CD14-positive monocyte (primary cell): ENCODE measurements at regions not wholly inside any gene's neighbourhood (a gene's known extent, or its start where the extent isn't known, plus 50 kb on each side); places are given as distances from the start of the nearest gene placed in this dataset.

ENCODE experiments used
- DNase-seq, 3 donors: peaks; one replicate each; pipeline ENCODE4 v3.0.0-alpha.2; 2011 to 2022
- H2AFZ ChIP-seq: 2 replicates; pipeline ENCODE4 v1.6.0; 2012; ENCODE audit warnings: mild to moderate bottlenecking, low read depth, low read length, inconsistent platforms; ENCODE audit not compliant: insufficient read depth, poor library complexity, severe bottlenecking
- H3K27ac ChIP-seq, 2 donors: 1 replicate in 1 of 2; 2 replicates in 1 of 2; pipeline ENCODE4 v1.5.1; 2012 to 2013; ENCODE audit warnings: low read length in 2 of 2, control low read depth in 1 of 2, inconsistent platforms in 1 of 2, low read depth in 1 of 2, mild to moderate bottlenecking in 1 of 2
- H3K27me3 ChIP-seq, 2 donors: one replicate each; pipeline versions ENCODE4 v1.6.0 to v1.6.1; 2011 to 2013; ENCODE audit warnings: low read length in 2 of 2; ENCODE audit not compliant: control insufficient read depth in 2 of 2, insufficient read depth in 2 of 2
- H3K36me3 ChIP-seq, 2 donors: replicated peaks in 1 of 2; 1 replicate in 1 of 2; 2 replicates in 1 of 2; pipeline versions ENCODE4 v1.5.1 to v1.6.1; 2012 to 2013; ENCODE audit warnings: low read length in 2 of 2, control low read depth in 1 of 2, inconsistent platforms in 1 of 2, mild to moderate bottlenecking in 1 of 2; ENCODE audit not compliant: insufficient read depth in 2 of 2, control insufficient read depth in 1 of 2
- H3K4me1 ChIP-seq, 2 donors: 1 replicate in 1 of 2; 2 replicates in 1 of 2; pipeline versions ENCODE4 v1.5.1 to v1.6.1; 2012 to 2013; ENCODE audit warnings: low read length in 2 of 2, control low read depth in 1 of 2, inconsistent platforms in 1 of 2, mild to moderate bottlenecking in 1 of 2, moderate library complexity in 1 of 2; ENCODE audit not compliant: insufficient read depth in 2 of 2, control insufficient read depth in 1 of 2
- H3K4me2 ChIP-seq: replicated peaks from 2 replicates; pipeline ENCODE3; 2012; ENCODE audit warnings: low read length, moderate library complexity, mild to moderate bottlenecking; ENCODE audit not compliant: poor library complexity, severe bottlenecking; ENCODE audit errors: extremely low read depth
- H3K4me3 ChIP-seq, 3 experiments: fragments of 200-600 bp in 1 of 3; sonication (generic) in 1 of 3; replicated peaks in 1 of 3; 1 replicate in 2 of 3; 2 replicates in 1 of 3; pipeline ENCODE4 v1.5.1; 2011 to 2013; ENCODE audit warnings: low read length in 3 of 3, mild to moderate bottlenecking in 3 of 3, control low read depth in 2 of 3, low read depth in 2 of 3, inconsistent platforms in 1 of 3, moderate library complexity in 1 of 3
- H3K79me2 ChIP-seq: 2 replicates; pipeline ENCODE4 v1.6.0; 2012; ENCODE audit warnings: mild to moderate bottlenecking, control low read depth, inconsistent platforms, low read length, moderate library complexity; ENCODE audit not compliant: insufficient read depth
- H3K9ac ChIP-seq: 2 replicates; pipeline ENCODE4 v1.6.0; 2017; ENCODE audit warnings: low read length, mild to moderate bottlenecking; ENCODE audit not compliant: insufficient read depth, poor library complexity, severe bottlenecking
- H3K9me3 ChIP-seq, 2 donors: replicated peaks in 1 of 2; 1 replicate in 1 of 2; 2 replicates in 1 of 2; pipeline versions ENCODE4 v1.5.1 to v1.6.1; 2012 to 2013; ENCODE audit warnings: low read length in 2 of 2, control low read depth in 1 of 2; ENCODE audit not compliant: control insufficient read depth in 1 of 2, insufficient read depth in 1 of 2
- H4K20me1 ChIP-seq: 2 replicates; pipeline ENCODE4 v1.6.0; 2012; ENCODE audit warnings: mild to moderate bottlenecking, low read length, control low read depth, moderate library complexity; ENCODE audit not compliant: insufficient read depth
- H3K27ac Mint-ChIP-seq, 7 donors: one replicate each; pipeline ENCODE4 v1.8.0; 2020; ENCODE audit warnings: mild to moderate bottlenecking in 7 of 7, mixed read lengths in 7 of 7, moderate library complexity in 6 of 7, inconsistent platforms in 2 of 7
- H3K27me3 Mint-ChIP-seq, 3 donors: one replicate each; pipeline ENCODE4 v1.8.0; 2021 to 2022; ENCODE audit warnings: low read depth in 3 of 3, mild to moderate bottlenecking in 3 of 3, mixed read lengths in 3 of 3, moderate library complexity in 3 of 3, inconsistent platforms in 1 of 3
- H3K36me3 Mint-ChIP-seq, 2 donors: one replicate each; pipeline ENCODE4 v1.8.0; 2020; ENCODE audit warnings: mixed read lengths in 2 of 2, inconsistent platforms in 1 of 2, mild to moderate bottlenecking in 1 of 2
- H3K4me1 Mint-ChIP-seq: one replicate; pipeline ENCODE4 v1.8.0; 2020; ENCODE audit warnings: mild to moderate bottlenecking, mixed read lengths
- H3K4me3 Mint-ChIP-seq, 2 donors: one replicate each; pipeline ENCODE4 v1.8.0; 2020; ENCODE audit warnings: mild to moderate bottlenecking in 2 of 2, mixed read lengths in 2 of 2, moderate library complexity in 1 of 2
- H3K9me3 Mint-ChIP-seq, 7 donors: one replicate each; pipeline ENCODE4 v1.8.0; 2020 to 2022; ENCODE audit warnings: mixed read lengths in 7 of 7, mild to moderate bottlenecking in 6 of 7, moderate library complexity in 6 of 7, inconsistent platforms in 2 of 7
- CTCF ChIP-seq: fragments of 200-600 bp; IDR thresholded peaks from one replicate; pipeline ENCODE4 v1.8.0; 2022; ENCODE audit warnings: antibody characterized with exemption, mild to moderate bottlenecking
- WGBS: methylation state at CpG from one replicate; pipeline ENCODE4 v1.1.5; 2013; ENCODE audit warnings: missing lambda C conversion rate; ENCODE audit not compliant: insufficient coverage; 5-methylcytosine and 5-hydroxymethylcytosine counted together
- intact Hi-C, 2 donors: fragments of 100-400 bp; cut with micrococcal nuclease; formaldehyde crosslinking; loops; one replicate each; pipeline versions ENCODE4 v1.15.0 to v1.15.1; 2023

DNA sequence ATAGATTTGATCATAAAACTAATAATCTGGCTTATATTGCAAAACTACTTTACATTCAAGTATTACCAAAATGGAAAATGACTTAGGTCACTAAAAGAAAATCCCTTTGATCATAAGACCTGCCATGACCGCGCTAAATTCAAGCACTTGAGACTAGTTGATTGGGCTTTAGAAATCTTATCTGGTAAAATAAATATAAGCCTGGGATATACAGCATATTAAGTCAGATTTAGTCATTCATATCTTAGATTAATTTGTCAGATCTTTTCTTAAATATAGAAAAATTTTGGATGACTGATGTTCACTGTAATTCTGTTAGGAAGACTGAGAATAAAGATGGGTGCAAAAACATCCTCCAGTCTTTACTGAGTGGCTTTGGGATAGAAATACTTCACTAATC lies 450.0 kb downstream of the HTR7 start:
- Mint-ChIP-seq H3K4me3 (no peak overlapping the region), H3K27me3 (no peaks in the 10 kb centered on the region), H3K27ac (no peak overlapping the region), H3K36me3 (no peaks in the 10 kb centered on the region), H3K4me1 (no peaks in the 10 kb centered on the region), H3K9me3 (peaks cover 2 to 11% (median 8%) of the 10 kb centered on the region in 7 donors)
- WGBS = no CpG with 5 or more reads among the region's 2 CpGs
- no peak for TF ChIP-seq CTCF
- intact Hi-C loops = no loop called here
- Histone ChIP-seq H3K4me1 (no peaks in the 10 kb centered on the region), H3K27ac (no peak overlapping the region), H3K9ac (no peak overlapping the region), H3K27me3 (no peaks in the 10 kb centered on the region), H2AFZ (no peak overlapping the region), H3K9me3 (peaks cover 0 to 9% of the 10 kb centered on the region in 2 donors), H3K4me3 (no peak overlapping the region), H3K79me2 (no peaks in the 10 kb centered on the region), H3K36me3 (no peaks in the 10 kb centered on the region), H4K20me1 (no peaks in the 10 kb centered on the region), H3K4me2 (no peak overlapping the region)
- DNase-seq = no peak

DNA sequence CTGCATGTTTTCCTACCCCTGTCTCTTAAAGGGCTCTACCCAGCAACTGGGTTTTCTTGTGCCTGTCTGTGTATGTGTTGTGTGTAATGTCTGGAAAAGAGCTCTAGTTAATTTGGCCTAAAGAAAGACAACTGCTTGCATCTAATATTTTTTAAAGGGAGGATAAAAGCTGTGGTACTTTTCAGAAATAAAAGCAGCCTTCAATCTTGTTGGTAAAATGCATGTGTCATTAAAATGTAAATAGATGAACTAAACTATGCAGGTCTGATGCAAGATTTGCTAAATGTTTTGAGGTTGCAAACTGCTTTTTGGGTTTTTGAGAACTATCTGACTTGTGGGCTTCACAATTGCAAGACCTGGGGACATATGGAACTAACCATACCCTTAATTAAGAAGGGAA lies 445.3 kb downstream of the HTR7 start:
- no peak for TF ChIP-seq CTCF
- intact Hi-C loops = no loop called here
- H3K27me3 ChIP-seq = no peaks in the 10 kb centered on the region
- H3K4me3 Mint-ChIP-seq = no peak overlapping the region
- H3K9me3 Mint-ChIP-seq = peaks cover 2 to 13% (median 8%) of the 10 kb centered on the region in 7 donors
- no peaks in the 10 kb centered on the region for H3K4me1 Mint-ChIP-seq
- no peak overlapping the region for H3K27ac ChIP-seq
- no peak overlapping the region for H3K27ac Mint-ChIP-seq
- no peak overlapping the region for H2AFZ ChIP-seq
- H3K9me3 ChIP-seq = peaks cover 0 to 9% of the 10 kb centered on the region in 2 donors
- H3K9ac ChIP-seq = no peak overlapping the region
- no peaks in the 10 kb centered on the region for H3K36me3 ChIP-seq
- no peaks in the 10 kb centered on the region for H4K20me1 ChIP-seq
- no peaks in the 10 kb centered on the region for H3K27me3 Mint-ChIP-seq
- no peak overlapping the region for H3K4me2 ChIP-seq
- no peaks in the 10 kb centered on the region for H3K4me1 ChIP-seq
- no peaks in the 10 kb centered on the region for H3K79me2 ChIP-seq
- no peaks in the 10 kb centered on the region for H3K36me3 Mint-ChIP-seq
- H3K4me3 ChIP-seq = no peak overlapping the region
- DNase-seq = no peak
